Neural progenitor cell (in vitro differentiated cells): ENCODE measurements at regions not wholly inside any gene's neighbourhood (a gene's known extent, or its start where the extent isn't known, plus 50 kb on each side); places are given as distances from the start of the nearest gene placed in this dataset.

Experiments used
- DNase-seq: peaks from one replicate; pipeline ENCODE4 v3.0.0-alpha.2; 2016; ENCODE audit warnings: low spot score
- H2AFZ ChIP-seq: fragments of 200-600 bp; sonication (generic); replicated peaks from 2 replicates; pipeline ENCODE4 v1.6.1; 2016; ENCODE audit warnings: antibody characterized with exemption
- H3F3A ChIP-seq: fragments of 200-600 bp; sonication (generic); 2 replicates; pipeline ENCODE4 v1.6.1; 2016; ENCODE audit warnings: antibody characterized with exemption, low read depth
- H3K27ac ChIP-seq: fragments of 200-600 bp; sonication (generic); 2 replicates; pipeline ENCODE4 v1.5.1; 2016; ENCODE audit warnings: mild to moderate bottlenecking
- H3K27me3 ChIP-seq: fragments of 200-600 bp; sonication (generic); 2 replicates; pipeline ENCODE4 v1.6.1; 2016; ENCODE audit warnings: mild to moderate bottlenecking, moderate library complexity
- H3K36me3 ChIP-seq: fragments of 200-600 bp; sonication (generic); 2 replicates; pipeline ENCODE4 v1.5.1; 2016
- H3K4me1 ChIP-seq: fragments of 200-600 bp; sonication (generic); 2 replicates; pipeline ENCODE4 v1.6.1; 2016; ENCODE audit warnings: mixed run types
- H3K4me2 ChIP-seq: fragments of 200-600 bp; sonication (generic); 2 replicates; pipeline ENCODE4 v1.6.1; 2016
- H3K4me3 ChIP-seq: fragments of 200-600 bp; sonication (generic); 2 replicates; pipeline ENCODE4 v1.5.1; 2016
- H3K79me2 ChIP-seq: fragments of 200-600 bp; sonication (generic); 2 replicates; pipeline ENCODE4 v1.6.1; 2016; ENCODE audit warnings: low read depth
- H3K9ac ChIP-seq: fragments of 200-600 bp; sonication (generic); 2 replicates; pipeline ENCODE4 v1.6.1; 2016
- H3K9me3 ChIP-seq: fragments of 200-600 bp; sonication (generic); 2 replicates; pipeline ENCODE4 v1.5.1; 2016; ENCODE audit warnings: low read depth
- H4K20me1 ChIP-seq: fragments of 200-600 bp; sonication (generic); 2 replicates; pipeline ENCODE4 v1.6.1; 2016; ENCODE audit warnings: low read depth
- H3K27ac Mint-ChIP-seq: 3 replicates; pipeline ENCODE4 v1.8.0; 2021; ENCODE audit warnings: mixed read lengths
- H3K27me3 Mint-ChIP-seq: 2 replicates; pipeline ENCODE4 v1.8.0; 2022; ENCODE audit warnings: low read depth, mild to moderate bottlenecking, inconsistent platforms, moderate library complexity, mixed read lengths; ENCODE audit not compliant: insufficient read depth
- H3K36me3 Mint-ChIP-seq: 3 replicates; pipeline ENCODE4 v1.8.0; 2021; ENCODE audit warnings: mixed read lengths
- H3K4me1 Mint-ChIP-seq: 3 replicates; pipeline ENCODE4 v1.8.0; 2021; ENCODE audit warnings: mixed read lengths
- H3K4me3 Mint-ChIP-seq: 3 replicates; pipeline ENCODE4 v1.8.0; 2021; ENCODE audit warnings: mild to moderate bottlenecking, moderate library complexity, mixed read lengths
- H3K9me3 Mint-ChIP-seq: 3 replicates; pipeline ENCODE4 v1.8.0; 2020; ENCODE audit warnings: mixed read lengths
- CTCF ChIP-seq: fragments of 200-600 bp; sonication (generic); IDR thresholded peaks from 2 replicates; pipeline ENCODE4 v1.5.1; 2017; ENCODE audit warnings: antibody characterized with exemption, mild to moderate bottlenecking
- EZH2 ChIP-seq: fragments of 200-600 bp; sonication (generic); IDR thresholded peaks from 2 replicates; pipeline ENCODE4 v1.6.1; 2017; ENCODE audit warnings: antibody characterized with exemption, mild to moderate bottlenecking, moderate library complexity
- EZH2phosphoT487 ChIP-seq: fragments of 200-600 bp; sonication (generic); IDR thresholded peaks from 2 replicates; pipeline ENCODE4 v1.6.1; 2017; ENCODE audit warnings: antibody characterized with exemption

DNA sequence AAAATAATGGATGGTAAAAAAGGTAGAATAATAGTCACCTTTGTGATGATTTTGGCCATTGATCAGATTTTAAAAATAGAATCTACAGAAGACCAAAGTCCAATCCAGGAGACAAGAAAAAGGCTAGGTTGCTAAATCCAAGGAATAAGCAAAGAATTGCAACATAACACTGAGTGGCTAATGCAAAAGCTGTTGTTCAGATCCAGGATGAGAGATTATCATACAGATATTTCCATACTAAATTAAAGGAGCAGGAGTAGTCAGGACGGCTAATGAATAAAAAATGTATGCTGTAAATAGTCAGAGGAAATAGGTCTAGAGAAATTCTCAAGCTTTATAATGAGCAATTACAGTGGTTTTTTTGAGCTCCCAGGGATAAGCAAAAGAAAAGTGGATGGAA lies 745.9 kb upstream of the ACVR2A start:
- no peak for DNase-seq
- no peak overlapping the region for H3K27ac Mint-ChIP-seq
- Histone ChIP-seq H2AFZ (no peak overlapping the region), H3K79me2 (no peaks in the 10 kb centered on the region), H3K9ac (no peak overlapping the region), H3F3A (no peaks in the 10 kb centered on the region), H3K4me2 (no peak overlapping the region), H3K36me3 (no peaks in the 10 kb centered on the region), H3K4me3 (no peak overlapping the region), H3K27me3 (no peaks in the 10 kb centered on the region), H3K9me3 (no peaks in the 10 kb centered on the region), H3K4me1 (peaks cover 6% of the 10 kb centered on the region), H4K20me1 (no peaks in the 10 kb centered on the region), H3K27ac (no peak overlapping the region)
- H3K27me3 Mint-ChIP-seq = no peaks in the 10 kb centered on the region
- H3K4me3 Mint-ChIP-seq = no peak overlapping the region
- TF ChIP-seq CTCF (no peak), EZH2phosphoT487 (no peak), EZH2 (no peak)
- H3K36me3 Mint-ChIP-seq = no peaks in the 10 kb centered on the region
- peaks cover 5% of the 10 kb centered on the region for H3K4me1 Mint-ChIP-seq
- peaks cover 2% of the 10 kb centered on the region for H3K9me3 Mint-ChIP-seq

DNA sequence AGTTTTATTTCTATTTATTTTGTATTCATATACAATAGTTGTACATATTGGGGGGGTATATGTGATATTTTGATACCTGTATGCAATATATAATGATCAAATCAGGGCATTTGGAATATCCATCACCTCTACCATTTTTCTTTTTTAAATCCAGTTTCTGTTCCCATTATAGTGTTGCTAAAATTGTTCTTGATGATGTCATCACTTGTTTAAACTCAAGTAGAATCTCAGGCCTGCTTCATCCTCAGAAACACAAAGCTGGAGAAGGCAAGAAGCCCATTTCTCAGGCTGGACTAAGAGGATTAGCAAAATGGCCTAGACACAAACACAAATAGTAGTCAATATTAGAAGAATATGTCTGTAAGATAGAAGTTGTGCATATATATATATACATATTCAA lies 747.1 kb upstream of the ACVR2A start:
- Histone ChIP-seq H2AFZ (no peak overlapping the region), H4K20me1 (no peaks in the 10 kb centered on the region), H3K4me1 (peaks cover 9% of the 10 kb centered on the region), H3K79me2 (no peaks in the 10 kb centered on the region), H3K27me3 (no peaks in the 10 kb centered on the region), H3K9ac (no peak overlapping the region), H3F3A (no peaks in the 10 kb centered on the region), H3K4me2 (no peak overlapping the region), H3K36me3 (no peaks in the 10 kb centered on the region), H3K9me3 (no peaks in the 10 kb centered on the region), H3K4me3 (no peak overlapping the region), H3K27ac (no peak overlapping the region)
- H3K4me3 Mint-ChIP-seq = no peak overlapping the region
- H3K36me3 Mint-ChIP-seq = no peaks in the 10 kb centered on the region
- DNase-seq = no peak
- no peak overlapping the region for H3K27ac Mint-ChIP-seq
- TF ChIP-seq EZH2phosphoT487 (no peak), EZH2 (no peak), CTCF (no peak)
- no peaks in the 10 kb centered on the region for H3K27me3 Mint-ChIP-seq
- H3K9me3 Mint-ChIP-seq = peaks cover 2% of the 10 kb centered on the region
- H3K4me1 Mint-ChIP-seq = peaks cover 5% of the 10 kb centered on the region

DNA sequence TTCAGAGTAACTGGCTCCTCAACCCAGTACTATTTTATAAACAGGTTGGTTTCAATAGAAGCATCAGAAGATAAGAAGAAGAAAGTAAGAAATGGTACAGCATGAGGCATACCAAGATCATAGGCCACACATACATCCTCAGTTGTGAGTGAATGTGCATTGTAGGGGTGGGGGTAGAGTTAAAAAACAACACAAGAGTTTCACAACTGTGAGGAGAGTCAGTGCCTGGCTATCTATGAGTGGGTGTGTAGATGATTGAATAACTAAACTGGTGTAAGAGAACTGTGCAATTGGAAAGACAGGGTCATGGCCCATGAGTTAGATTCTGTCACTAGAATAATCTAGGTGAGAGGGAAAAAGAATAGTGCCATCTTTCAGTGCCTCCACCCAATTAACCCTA lies 748.2 kb upstream of the ACVR2A start:
- no peaks in the 10 kb centered on the region for H3K27me3 ChIP-seq
- H3K36me3 ChIP-seq = no peaks in the 10 kb centered on the region
- H3K4me1 ChIP-seq = peaks cover 9% of the 10 kb centered on the region
- H3K79me2 ChIP-seq = no peaks in the 10 kb centered on the region
- no peak overlapping the region for H3K9ac ChIP-seq
- Mint-ChIP-seq H3K4me3 (no peak overlapping the region), H3K9me3 (peaks cover 2% of the 10 kb centered on the region), H3K27ac (no peak overlapping the region), H3K36me3 (no peaks in the 10 kb centered on the region), H3K4me1 (peaks cover 5% of the 10 kb centered on the region), H3K27me3 (no peaks in the 10 kb centered on the region)
- H3F3A ChIP-seq = no peaks in the 10 kb centered on the region
- no peak overlapping the region for H2AFZ ChIP-seq
- no peak for DNase-seq
- H4K20me1 ChIP-seq = no peaks in the 10 kb centered on the region
- H3K4me2 ChIP-seq = no peak overlapping the region
- no peaks in the 10 kb centered on the region for H3K9me3 ChIP-seq
- H3K4me3 ChIP-seq = no peak overlapping the region
- TF ChIP-seq CTCF (no peak), EZH2 (no peak), EZH2phosphoT487 (no peak)
- H3K27ac ChIP-seq = no peak overlapping the region

- Histone ChIP-seq H3F3A (no peaks in the 10 kb centered on the region), H3K4me2 (no peak overlapping the region), H2AFZ (no peak overlapping the region), H3K4me3 (no peak overlapping the region), H3K79me2 (no peaks in the 10 kb centered on the region), H3K27ac (no peak overlapping the region), H3K36me3 (no peaks in the 10 kb centered on the region), H3K9me3 (no peaks in the 10 kb centered on the region), H3K9ac (no peak overlapping the region), H3K27me3 (no peaks in the 10 kb centered on the region), H3K4me1 (peaks cover 9% of the 10 kb centered on the region), H4K20me1 (no peaks in the 10 kb centered on the region)
- peaks cover 5% of the 10 kb centered on the region for H3K4me1 Mint-ChIP-seq
- H3K36me3 Mint-ChIP-seq = no peaks in the 10 kb centered on the region
- TF ChIP-seq EZH2phosphoT487 (no peak), CTCF (no peak), EZH2 (no peak)
- H3K9me3 Mint-ChIP-seq = peaks cover 2% of the 10 kb centered on the region
- no peak for DNase-seq
- no peak overlapping the region for H3K4me3 Mint-ChIP-seq
- H3K27ac Mint-ChIP-seq = no peak overlapping the region
- peaks cover 2% of the 10 kb centered on the region for H3K27me3 Mint-ChIP-seq
Measured at GRCh38 chr2:147095376-147095775, 749.5 kb upstream of the ACVR2A start.
